Stimulated activated CD8-positive, alpha-beta memory T cell treated with anti-CD3 and anti-CD28 coated beads, Interleukin-2, amount 100 ng/mL, for 48 hours (primary cell): ENCODE measurements at regions not wholly inside any gene's neighbourhood (a gene's known extent, or its start where the extent isn't known, plus 50 kb on each side); places are given as distances from the start of the nearest gene placed in this dataset.
"Not testable (repeated sequence)": the region's sequence is repeated elsewhere in the genome, so short reads cannot be mapped to it uniquely, and the experiment has no call there.

ENCODE experiments used
- DNase-seq, 2 donors: peaks; one replicate each; pipeline ENCODE4 v3.0.0-alpha.2; 2020; ENCODE audit warnings: low read depth in 2 of 2

DNA sequence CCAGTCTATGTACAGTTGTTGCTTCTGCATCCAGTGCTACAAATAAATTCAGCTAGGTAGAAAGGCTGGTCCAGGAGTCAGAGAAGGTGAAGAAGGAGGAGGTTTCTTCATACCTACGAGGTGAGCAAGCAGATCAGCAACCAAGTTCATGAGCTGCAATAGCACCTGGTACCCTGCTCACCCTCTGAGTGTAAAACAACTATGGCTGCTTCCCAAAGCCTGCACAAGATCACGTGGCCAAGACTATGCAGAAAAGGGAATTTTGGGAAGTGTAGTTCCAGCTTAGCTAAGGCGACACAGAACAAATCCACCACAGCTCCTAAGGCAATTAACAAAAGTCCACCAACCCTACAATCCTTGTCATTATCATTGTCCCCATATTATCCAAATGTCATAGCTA is 95.9 kb upstream of the AUTS2 start:
- DNase-seq = no peak

DNA sequence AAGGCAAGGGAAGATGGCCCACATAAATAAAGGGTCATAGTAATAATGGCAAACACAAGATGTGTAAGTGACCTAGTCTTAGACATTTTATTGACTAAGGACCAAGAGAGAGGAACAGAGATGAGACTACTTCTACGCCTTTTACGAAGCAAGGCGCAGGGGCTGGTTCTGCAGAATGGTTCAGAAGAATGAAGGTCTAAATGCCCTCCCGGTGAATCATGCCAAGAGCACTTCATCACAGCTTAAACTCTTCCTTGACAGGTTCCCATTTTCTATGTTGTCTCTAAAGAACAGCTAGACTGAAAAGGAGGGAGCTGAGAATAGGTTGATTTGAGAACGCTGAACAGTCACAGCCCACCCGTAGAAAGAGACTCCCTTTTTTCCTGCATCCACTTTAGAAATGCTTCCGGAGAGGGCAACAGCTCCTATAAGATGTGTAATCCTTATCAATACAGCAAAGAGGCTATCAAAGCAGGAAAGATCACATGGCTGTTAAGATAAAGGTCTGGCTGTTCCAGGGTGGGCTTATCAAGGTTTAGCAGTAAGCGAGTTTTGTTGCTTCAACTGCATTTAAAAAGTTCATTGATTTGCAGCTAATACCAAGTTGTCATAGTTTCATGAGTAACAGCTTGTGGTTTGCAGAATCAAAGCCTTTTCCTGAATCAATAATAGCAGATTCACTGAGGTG is 93.4 kb upstream of the AUTS2 start:
- DNase-seq = no peak

DNA sequence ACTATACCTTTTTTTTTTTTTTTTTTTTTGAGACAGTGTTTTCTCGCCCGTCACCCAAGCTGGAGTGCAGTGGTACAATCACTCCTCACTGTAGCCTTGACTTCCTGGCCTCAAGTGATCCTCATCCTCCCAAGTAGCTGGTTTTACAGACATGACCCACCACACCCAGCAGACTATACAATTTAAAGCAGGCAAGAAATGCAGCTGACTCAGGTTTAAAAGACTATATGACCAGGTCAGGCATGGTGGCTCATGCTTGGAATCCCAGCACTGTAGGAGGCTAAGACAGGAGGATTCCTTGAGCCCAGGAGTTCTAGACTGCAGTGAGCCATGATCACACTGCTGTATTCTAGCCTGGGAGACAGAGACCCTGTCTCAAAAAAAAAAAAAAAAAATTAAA is 89.5 kb upstream of the AUTS2 start:
- DNase-seq = no peak

DNA sequence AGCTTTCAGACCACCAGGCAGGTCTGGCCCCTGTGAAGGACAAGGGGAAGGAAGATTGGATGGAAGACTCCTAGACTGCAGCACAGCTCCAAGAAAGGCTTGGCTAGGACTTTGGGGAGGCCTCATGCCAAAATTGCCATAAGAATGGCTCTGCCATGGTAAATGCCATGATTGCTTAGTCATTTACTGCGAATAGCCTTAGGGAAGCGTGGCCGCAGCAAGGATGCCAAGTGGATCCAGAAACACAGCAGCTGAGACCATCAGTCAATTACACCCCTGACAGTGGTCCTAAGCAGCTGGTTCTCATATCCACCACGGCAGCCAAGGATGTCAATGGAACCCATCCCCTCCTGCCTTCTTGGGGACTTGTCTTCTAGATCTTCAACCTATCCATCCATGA is 88.2 kb upstream of the AUTS2 start:
- DNase-seq = no peak

DNA sequence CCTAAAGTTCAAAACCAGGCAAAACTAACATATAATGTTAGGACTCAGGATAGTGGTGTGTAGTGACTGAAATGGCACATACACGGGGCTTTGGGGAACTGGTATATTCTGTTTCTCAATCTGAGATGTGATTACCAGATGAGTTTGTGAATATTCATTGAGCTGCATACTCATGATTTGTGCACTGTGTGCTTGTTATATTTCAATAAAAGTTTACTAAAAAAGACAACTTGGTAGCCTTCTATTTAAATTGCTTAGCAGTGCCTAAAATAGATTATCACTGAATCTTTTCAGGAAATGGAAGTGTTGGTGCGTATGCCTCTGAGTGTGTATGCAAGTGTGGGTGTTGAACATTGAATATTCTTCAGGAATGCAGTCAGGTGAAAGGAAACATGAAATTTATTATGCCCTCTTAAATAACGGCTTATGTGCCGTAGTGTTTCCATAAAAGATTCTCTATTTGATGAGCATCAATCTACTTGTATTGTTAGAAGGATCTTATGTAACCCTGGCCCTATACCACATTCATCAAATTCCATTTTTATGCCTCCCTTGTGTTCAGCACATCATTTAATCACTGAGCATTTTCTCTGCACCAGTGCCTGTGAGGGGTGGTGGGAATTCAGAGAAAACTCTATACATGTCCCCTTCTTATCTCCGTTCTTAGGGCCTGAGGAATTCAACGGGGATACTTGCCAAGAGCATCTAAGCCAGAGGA is 82.6 kb upstream of the AUTS2 start:
- no peak for DNase-seq

DNA sequence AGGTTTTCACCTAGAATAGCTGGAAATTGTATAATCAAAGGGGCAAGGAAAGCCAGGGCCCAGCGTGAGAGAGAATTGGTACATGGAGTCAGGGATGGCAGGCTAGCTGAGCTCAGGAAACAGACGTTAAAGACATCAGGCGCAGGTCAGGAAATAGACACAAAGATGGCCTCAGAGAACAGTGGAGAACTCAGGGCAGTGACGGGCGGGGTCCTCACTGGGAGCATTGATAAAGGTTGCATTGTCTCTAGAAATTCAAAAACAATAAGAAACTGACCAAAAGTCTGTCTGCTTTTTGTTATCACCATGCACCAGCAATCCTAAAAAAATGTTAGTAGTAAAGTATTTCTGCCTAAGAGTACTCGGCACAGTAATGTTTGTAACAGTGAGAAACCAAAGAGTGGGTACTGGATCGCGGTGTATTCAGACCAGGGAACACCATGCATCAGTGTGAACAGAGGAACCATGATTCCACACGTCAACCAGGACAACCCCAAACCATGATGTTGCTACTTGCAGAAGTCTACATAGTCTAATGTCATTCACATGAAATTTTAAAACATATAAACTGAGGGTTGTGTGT is 81.9 kb upstream of the AUTS2 start:
- DNase-seq = no peak

DNA sequence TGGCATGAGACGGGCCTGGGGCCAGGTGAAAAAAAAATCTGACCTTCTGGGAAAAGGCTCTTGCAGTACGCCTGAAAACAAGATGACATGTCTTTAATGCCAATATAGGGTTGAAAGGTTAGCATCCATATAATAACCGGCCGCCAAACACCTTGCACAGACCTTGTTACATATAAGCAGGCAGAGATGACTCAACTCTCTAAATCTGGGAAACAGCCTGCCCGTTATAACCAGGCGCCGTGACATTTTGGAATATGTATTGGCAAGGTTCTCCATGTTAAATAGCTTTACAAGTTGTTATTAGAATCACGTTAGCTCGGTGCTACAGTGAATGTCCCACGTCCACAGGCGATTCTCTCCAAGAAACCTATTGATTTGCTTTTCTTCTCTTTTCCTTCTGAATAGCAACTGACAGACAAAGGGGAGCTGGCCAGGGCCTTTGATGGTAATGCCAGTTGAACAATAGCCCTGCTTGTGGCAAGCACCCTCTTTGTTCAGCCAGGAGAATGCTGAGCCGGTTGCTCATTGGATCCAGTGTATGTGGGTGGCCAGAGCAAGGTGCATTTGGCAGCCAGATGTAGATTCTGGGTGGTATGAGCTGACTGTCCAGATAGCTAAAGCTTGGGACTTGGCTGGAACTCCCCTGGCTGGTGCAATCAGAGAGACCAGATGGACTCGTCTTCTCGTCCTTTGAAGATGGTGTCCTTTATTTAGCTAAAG is 80.1 kb upstream of the AUTS2 start:
- DNase-seq = no peak

DNA sequence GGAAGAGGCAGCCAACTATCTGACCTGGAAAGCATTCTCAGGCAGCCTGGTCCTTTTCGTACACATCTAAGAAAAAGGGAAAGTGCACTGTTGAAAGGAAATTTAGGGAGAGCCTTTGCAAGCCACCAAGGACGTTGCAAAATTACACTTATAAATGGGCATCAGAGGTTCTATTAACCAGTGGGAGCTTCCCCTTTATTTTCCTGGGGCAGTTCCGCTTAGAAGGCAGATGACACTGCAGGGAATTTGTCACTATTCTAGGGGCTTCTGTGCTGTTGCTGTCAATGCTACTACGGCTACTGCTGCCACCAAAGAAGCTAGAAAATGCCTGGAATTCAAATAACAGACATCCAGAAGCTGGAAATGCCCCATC is 79.6 kb upstream of the AUTS2 start:
- no peak for DNase-seq

DNA sequence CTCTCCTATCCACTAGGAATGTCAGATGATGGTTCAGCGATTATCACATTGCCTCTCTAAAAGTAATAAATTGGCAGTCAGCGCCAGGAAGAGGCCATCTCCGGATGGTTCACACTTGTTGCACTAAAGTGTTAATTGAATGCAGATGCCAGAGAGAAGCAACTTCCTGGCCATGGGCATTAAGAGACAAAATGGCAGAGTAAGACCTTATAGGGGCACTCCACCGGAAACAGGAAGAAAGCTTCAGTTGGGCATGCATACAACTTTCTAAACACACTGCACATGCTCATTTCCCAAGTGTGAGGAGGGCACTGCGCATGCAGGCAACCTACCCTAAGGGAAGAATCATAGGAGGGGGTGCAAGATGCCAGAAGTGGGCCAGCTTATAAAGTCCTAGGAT is 71.7 kb upstream of the AUTS2 start:
- no peak for DNase-seq

DNA sequence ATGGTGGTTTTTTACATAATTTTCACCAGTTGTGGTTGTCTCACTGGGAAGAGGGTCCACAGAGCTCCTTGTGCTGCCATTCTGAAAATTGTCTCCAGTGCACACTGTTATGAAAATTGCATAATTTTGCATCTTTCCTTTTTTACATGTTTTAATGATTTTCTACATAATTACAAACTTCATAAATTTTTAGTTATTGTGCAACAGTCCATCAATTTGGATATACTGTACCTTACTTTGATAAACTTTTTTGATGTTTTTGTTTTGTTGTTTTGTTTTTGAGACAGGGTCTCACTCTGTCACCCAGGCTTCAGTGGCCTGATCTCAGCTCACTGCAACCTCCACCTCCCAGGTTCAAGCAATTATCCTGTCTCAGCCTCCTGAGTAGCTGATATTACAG is 70.6 kb upstream of the AUTS2 start:
- no peak for DNase-seq

DNA sequence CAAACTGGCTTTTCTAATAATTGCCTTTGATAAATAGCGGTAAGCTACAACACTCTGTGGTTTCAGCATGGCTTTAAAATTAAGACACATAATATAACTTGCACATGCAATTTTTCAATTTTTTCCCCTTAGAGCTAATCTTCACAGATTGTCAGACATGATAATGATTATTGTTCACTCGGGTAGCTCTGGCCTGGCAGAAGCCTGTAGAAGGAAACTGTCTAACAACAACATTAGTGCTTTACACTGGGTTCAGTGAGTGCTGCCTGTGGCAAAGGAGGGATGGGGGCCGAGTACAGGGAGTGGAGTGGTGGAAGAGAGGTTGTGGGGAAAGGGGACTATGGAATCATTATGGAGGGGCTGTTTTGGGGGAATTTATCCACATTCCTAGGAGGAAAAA is 67.2 kb upstream of the AUTS2 start:
- DNase-seq = no peak

DNA sequence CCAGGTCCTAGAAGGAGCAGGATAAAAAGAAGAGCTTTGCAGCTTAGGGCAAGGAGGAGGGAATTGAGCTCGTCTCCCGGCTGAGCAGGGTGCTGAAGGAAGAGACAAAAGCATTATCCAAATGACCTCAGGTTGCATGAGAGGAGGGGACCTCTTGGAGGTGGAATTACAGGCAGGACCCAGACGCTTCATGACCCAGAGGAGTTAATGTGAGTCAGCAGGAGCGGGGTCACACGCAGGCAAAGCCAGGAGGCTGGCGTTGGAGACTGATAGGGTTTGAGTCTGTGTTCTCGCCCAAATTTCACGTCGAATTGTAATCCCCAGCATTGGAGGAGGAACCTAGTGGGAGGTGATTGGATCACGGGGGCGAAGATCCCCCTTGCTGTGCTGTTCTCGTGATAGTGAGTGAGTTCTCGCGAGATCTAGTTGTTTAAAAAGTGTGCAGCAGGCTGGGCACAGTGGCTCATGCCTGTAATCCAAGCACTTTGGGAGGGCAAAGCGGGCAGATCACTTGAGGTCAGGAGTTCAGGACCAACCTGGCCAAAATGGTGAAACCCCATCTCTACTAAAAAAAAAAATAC is 63.7 kb upstream of the AUTS2 start:
- no peak for DNase-seq

DNA sequence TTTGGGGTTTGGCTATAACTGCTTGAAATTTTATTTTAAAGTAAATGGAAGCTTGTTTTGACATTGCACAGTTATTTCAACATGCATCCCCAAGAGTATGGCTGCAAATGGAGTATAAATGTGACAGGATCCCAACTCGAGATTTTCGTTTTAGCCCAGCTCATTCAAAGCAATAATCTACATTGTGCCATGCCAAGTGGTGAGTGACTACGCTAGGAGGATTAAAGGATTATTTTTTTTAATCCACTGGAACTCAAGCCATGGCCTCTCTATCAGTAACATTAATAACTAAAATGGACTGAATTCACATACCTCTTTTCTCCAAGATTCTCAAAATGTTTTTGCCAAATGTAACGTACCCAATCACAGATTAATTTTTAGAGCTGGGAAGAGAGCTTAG is 60.6 kb upstream of the AUTS2 start:
- no peak for DNase-seq

DNA sequence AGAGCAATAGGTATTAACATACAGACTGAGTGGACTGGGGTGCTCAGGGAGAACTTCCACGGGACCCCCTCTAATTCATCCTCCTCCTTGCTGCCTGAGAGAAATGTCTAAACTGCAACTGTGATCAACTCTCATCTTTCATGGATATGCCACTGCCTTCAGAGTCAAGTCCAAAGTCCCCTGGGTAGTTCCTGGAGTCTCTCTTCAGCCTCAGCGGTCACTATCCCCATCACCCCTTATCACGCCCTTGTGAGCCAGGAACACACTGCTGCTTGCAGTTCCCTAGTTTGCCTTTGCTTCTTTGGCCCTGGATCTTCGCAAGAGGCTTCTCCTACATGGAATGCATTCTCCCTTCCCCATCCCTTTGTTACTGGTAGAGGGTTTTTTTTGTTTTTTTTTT is 58.7 kb upstream of the AUTS2 start:
- DNase-seq = no peak

DNA sequence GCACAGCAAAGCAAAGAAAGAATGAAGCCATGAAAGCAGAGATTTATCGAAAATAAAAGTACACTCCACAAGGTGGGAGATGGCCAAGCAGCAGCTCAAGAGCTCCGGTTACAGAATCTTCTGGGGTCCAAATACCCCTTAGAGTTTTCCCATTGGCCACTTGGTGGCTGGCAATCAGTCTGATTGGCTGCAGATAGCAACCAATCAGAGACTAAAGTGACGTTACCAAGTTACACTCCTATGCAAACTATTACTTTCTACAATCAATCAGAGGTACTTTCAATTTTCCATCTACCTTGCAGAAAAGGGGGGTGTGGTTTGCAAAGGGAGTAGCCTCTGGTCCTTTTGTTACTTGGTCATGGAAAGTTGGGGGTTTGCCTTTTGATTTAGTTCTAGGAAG is 58.0 kb upstream of the AUTS2 start:
- no peak for DNase-seq

DNA sequence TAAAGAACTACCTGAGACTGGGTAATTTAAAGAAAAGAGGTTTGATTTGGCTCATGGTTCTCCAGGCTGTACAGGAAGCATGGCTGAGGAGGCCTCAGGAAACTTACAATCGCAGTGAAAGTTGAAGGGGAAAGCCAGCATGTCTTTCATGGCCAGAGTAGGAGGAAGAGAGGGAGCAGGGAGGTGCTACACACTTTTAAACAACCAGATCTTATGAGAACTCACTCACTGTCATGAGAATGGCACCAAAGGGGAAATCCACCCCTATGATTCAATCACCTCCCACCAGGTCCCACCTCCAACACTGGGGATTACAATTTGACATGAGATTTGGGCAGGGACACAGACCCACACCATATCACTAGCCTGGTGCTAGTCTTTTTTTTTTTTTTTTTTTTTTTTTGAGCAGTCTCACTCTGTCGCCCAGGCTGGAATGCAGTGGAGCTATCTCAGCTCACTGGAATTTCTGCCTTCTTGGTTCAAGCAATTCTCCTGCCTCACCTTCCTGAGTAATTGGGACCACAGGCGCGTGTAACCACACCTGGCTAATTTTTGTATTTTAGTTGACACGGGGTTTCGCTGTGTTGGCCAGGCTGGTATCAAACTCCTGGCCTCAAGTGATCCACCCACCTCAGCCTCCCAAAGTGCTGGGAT is 56.4 kb upstream of the AUTS2 start:
- not testable (repeated sequence) for DNase-seq

DNA sequence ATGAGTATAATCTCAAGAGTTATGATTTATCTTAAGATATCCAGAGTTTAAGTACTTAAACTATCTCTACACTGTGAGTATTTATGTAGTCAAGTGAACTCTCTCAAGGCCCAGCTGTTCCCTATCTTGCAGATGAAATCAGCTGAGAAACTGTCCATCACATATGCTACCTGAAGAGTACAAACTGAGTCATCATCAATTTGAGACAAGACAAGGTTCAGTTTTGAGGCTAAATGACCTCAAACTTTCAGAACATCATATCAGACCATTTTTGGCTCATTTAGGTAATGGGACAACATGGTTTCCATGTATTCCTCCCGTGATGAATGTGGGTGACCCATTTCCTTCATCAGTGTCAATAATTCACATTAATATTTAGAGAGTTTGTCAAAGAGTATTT is 53.1 kb upstream of the AUTS2 start:
- no peak for DNase-seq
